IMR-90 (cell line): ENCODE measurements at regions not wholly inside any gene's neighbourhood (a gene's known extent, or its start where the extent isn't known, plus 50 kb on each side); places are given as distances from the start of the nearest gene placed in this dataset.

Source experiments
- ATAC-seq: fragments of 200-7000 bp; cut with Tn5 transposase; 2 replicates; pipeline ENCODE4 v1.9.1; 2020; ENCODE audit warnings: low read depth, mild to moderate bottlenecking, moderate library complexity
- BruUV-seq: library from RNA; stranded (reverse); fragments of 400-500 nt; replicated peaks from 2 replicates; lab custom pipeline; 2021; lab: Mats Ljungman, UMichigan
- CTCF ChIA-PET: fragments of 300-600 bp; formaldehyde crosslinking; extraction: SDS; loops from one replicate; lab custom pipeline; 2021; ENCODE audit warnings: antibody characterized with exemption; lab: Yijun Ruan, JAX
- POLR2A ChIA-PET: fragments of 300-600 bp; sonication (Branson Sonifier 250); formaldehyde crosslinking; loops from one replicate; lab custom pipeline; 2022; ENCODE audit warnings: antibody characterized with exemption; ENCODE audit not compliant: unreplicated experiment; lab: Charles Lee
- DNase-seq: peaks from one replicate; pipeline ENCODE4 v3.0.0; 2013
- H2AFZ ChIP-seq: replicated peaks from 2 replicates; pipeline ENCODE3; 2013; ENCODE audit warnings: low read length, mild to moderate bottlenecking; ENCODE audit not compliant: poor library complexity
- H2AK5ac ChIP-seq: 2 replicates; pipeline ENCODE4 v1.6.1; 2013; ENCODE audit warnings: low read depth, low read length, inconsistent platforms
- H2AK9ac ChIP-seq: replicated peaks from 2 replicates; pipeline ENCODE3; 2013; ENCODE audit warnings: mild to moderate bottlenecking, low read depth, low read length, moderate library complexity; ENCODE audit not compliant: poor library complexity
- H2BK120ac ChIP-seq: 2 replicates; pipeline ENCODE4 v1.6.1; 2013; ENCODE audit warnings: low read depth, low read length, inconsistent platforms
- H2BK15ac ChIP-seq: 3 replicates; pipeline ENCODE4 v1.6.1; 2013; ENCODE audit warnings: low read depth, low read length, inconsistent platforms
- H2BK20ac ChIP-seq: 2 replicates; pipeline ENCODE4 v1.6.1; 2013; ENCODE audit warnings: low read depth, mild to moderate bottlenecking, inconsistent platforms, low read length, moderate library complexity
- H2BK5ac ChIP-seq: 2 replicates; pipeline ENCODE4 v1.6.1; 2013; ENCODE audit warnings: mild to moderate bottlenecking, low read depth, low read length, inconsistent platforms; ENCODE audit not compliant: poor library complexity, severe bottlenecking
- H3K14ac ChIP-seq: replicated peaks from 2 replicates; pipeline ENCODE4 v1.6.1; 2013; ENCODE audit warnings: low read depth, low read length, inconsistent platforms
- H3K18ac ChIP-seq: 2 replicates; pipeline ENCODE4 v1.6.1; 2013; ENCODE audit warnings: low read depth, low read length, control low read depth
- H3K23ac ChIP-seq: 2 replicates; pipeline ENCODE4 v1.6.1; 2013; ENCODE audit warnings: low read depth, low read length, inconsistent platforms
- H3K27ac ChIP-seq: 2 replicates; pipeline ENCODE4 v1.5.1; 2013; ENCODE audit warnings: mild to moderate bottlenecking, control low read depth, low read length; ENCODE audit not compliant: insufficient read depth
- H3K27me3 ChIP-seq: 2 replicates; pipeline ENCODE4 v1.6.1; 2013; ENCODE audit warnings: low read length; ENCODE audit not compliant: control insufficient read depth, insufficient read depth
- H3K36me3 ChIP-seq: 2 replicates; pipeline ENCODE4 v1.6.1; 2013; ENCODE audit warnings: low read length, mixed read lengths; ENCODE audit not compliant: control insufficient read depth, insufficient read depth
- H3K4ac ChIP-seq: 2 replicates; pipeline ENCODE4 v1.6.1; 2013; ENCODE audit warnings: low read depth, low read length, inconsistent platforms
- H3K4me1 ChIP-seq: 2 replicates; pipeline ENCODE4 v1.6.1; 2013; ENCODE audit warnings: low read length, mixed read lengths; ENCODE audit not compliant: control insufficient read depth, insufficient read depth
- H3K4me2 ChIP-seq: 2 replicates; pipeline ENCODE4 v1.6.1; 2013; ENCODE audit warnings: low read depth, mild to moderate bottlenecking, control low read depth, low read length, moderate library complexity
- H3K4me3 ChIP-seq: 2 replicates; pipeline ENCODE4 v1.5.1; 2013; ENCODE audit warnings: low read depth, mild to moderate bottlenecking, control low read depth, low read length, moderate library complexity; ENCODE audit not compliant: insufficient read depth
- H3K56ac ChIP-seq: 2 replicates; pipeline ENCODE4 v1.6.1; 2013; ENCODE audit warnings: low read length, inconsistent platforms; ENCODE audit not compliant: insufficient read depth; ENCODE audit errors: extremely low read depth
- H3K79me1 ChIP-seq, 2 experiments: 2 replicates each; pipeline ENCODE4 v1.6.1; 2013; ENCODE audit warnings: low read length in 2 of 2, inconsistent platforms in 1 of 2, low read depth in 1 of 2
- H3K9ac ChIP-seq: 2 replicates; pipeline ENCODE4 v1.6.1; 2013; ENCODE audit warnings: low read depth, low read length, control low read depth
- H3K9me1 ChIP-seq: 2 replicates; pipeline ENCODE4 v1.6.1; 2013; ENCODE audit warnings: low read length, inconsistent platforms; ENCODE audit not compliant: insufficient read depth
- H3K9me3 ChIP-seq: 2 replicates; pipeline ENCODE4 v1.6.1; 2013; ENCODE audit warnings: low read length; ENCODE audit not compliant: control insufficient read depth, insufficient read depth
- H4K20me1 ChIP-seq: 2 replicates; pipeline ENCODE4 v1.6.1; 2013; ENCODE audit warnings: low read length, inconsistent platforms; ENCODE audit not compliant: insufficient read depth
- H4K5ac ChIP-seq: 2 replicates; pipeline ENCODE4 v1.6.1; 2013; ENCODE audit warnings: mild to moderate bottlenecking, low read depth, low read length, control low read depth
- H4K8ac ChIP-seq, 2 experiments: 2 replicates each; pipeline ENCODE4 v1.6.1; 2013; ENCODE audit warnings: low read depth in 2 of 2, low read length in 2 of 2, control low read depth in 1 of 2, inconsistent platforms in 1 of 2
- H4K91ac ChIP-seq: 2 replicates; pipeline ENCODE4 v1.6.1; 2013; ENCODE audit warnings: low read depth, low read length, inconsistent platforms; ENCODE audit not compliant: insufficient read depth
- CTCF ChIP-seq: conservative IDR thresholded peaks from 2 replicates; pipeline ENCODE4 v1.5.1; 2012; ENCODE audit warnings: mild to moderate bottlenecking, low read depth, low read length, improper control_type of control experiment
- ELK1 ChIP-seq: fragments of 150-350 bp; IDR thresholded peaks from 2 replicates; pipeline ENCODE4 v1.6.1; 2016; ENCODE audit warnings: low read depth, mild to moderate bottlenecking, low read length, moderate library complexity, borderline replicate concordance
- MAZ ChIP-seq: IDR thresholded peaks from 2 replicates; pipeline ENCODE4 v1.6.1; 2012; ENCODE audit warnings: low read depth, mild to moderate bottlenecking, low read length, improper control_type of control experiment, moderate library complexity, borderline replicate concordance
- RCOR1 ChIP-seq: IDR thresholded peaks from 2 replicates; pipeline ENCODE4 v1.6.1; 2012; ENCODE audit warnings: mild to moderate bottlenecking, low read length, improper control_type of control experiment; ENCODE audit not compliant: insufficient replicate concordance
- RFX5 ChIP-seq: IDR thresholded peaks from 2 replicates; pipeline ENCODE4 v1.8.0; 2012; ENCODE audit warnings: low read depth, mild to moderate bottlenecking, low read length, moderate library complexity
- WGBS, 2 experiments: methylation state at CpG; one replicate each; pipeline versions ENCODE4 v1.1.5 to v1.1.7; 2013; ENCODE audit warnings: missing lambda C conversion rate in 2 of 2; ENCODE audit not compliant: insufficient read length in 1 of 2; ENCODE audit errors: extremely low coverage in 2 of 2; 5-methylcytosine and 5-hydroxymethylcytosine counted together
- dilution Hi-C: fragments of 300-500 bp; cut with HindIII; formaldehyde crosslinking; loops from one replicate; pipeline ENCODE4 v1.14.3; 2018; ENCODE audit warnings: low sequenced_read_pairs; ENCODE audit not compliant: unreplicated experiment
- in situ Hi-C: fragments of 300-500 bp; cut with MboI; formaldehyde crosslinking; loops from 3 replicates; pipeline ENCODE4 v1.14.3; 2019; ENCODE audit warnings: low sequenced_read_pairs, inconsistent platforms, mixed read lengths
- intact Hi-C: fragments of 100-400 bp; cut with micrococcal nuclease; formaldehyde crosslinking; loops from 2 replicates; pipeline ENCODE4 v1.10.0; 2022

DNA sequence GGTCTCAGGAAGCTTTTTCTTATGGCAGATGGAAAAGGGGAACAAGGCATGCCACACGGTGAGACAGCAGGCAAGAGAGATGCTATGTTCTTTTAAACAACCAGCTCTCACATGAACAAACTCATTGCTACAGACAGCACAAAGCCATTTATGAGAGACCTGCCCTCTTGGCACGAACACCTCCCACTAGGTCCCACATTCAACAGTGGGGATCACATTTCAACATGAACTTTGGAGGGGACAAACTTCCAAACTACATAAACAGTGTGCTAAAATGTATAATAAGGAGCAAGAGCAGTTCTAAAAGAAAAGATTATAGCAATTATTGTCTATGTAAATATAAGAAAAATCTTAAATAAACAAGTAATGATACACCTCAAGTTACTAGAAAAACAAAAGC, 391.8 kb upstream of the CPXCR1 start:
- no peak overlapping the region for H3K4me2 ChIP-seq
- H3K36me3 ChIP-seq, result no peaks in the 10 kb centered on the region
- no peak overlapping the region for H2BK20ac ChIP-seq
- H3K18ac ChIP-seq, result no peak overlapping the region
- no peak overlapping the region for H2BK5ac ChIP-seq
- H2BK120ac ChIP-seq, result no peak overlapping the region
- no peaks in the 10 kb centered on the region for H4K20me1 ChIP-seq
- no peaks in the 10 kb centered on the region for H3K79me1 ChIP-seq
- H2AFZ ChIP-seq, result no peak overlapping the region
- no peak for DNase-seq
- no peak overlapping the region for H3K23ac ChIP-seq
- no peaks in the 10 kb centered on the region for H3K9me3 ChIP-seq
- H3K27me3 ChIP-seq, result no peaks in the 10 kb centered on the region
- H4K91ac ChIP-seq, result no peak overlapping the region
- intact Hi-C loops (no loop called here), dilution Hi-C loops (no loop called here), in situ Hi-C loops (no loop called here)
- ChIA-PET CTCF (no interaction called here), POLR2A (no interaction called here)
- H3K56ac ChIP-seq, result no peak overlapping the region
- H3K27ac ChIP-seq, result no peak overlapping the region
- H4K8ac ChIP-seq, result no peak overlapping the region
- no CpG with 5 or more reads among the region's 2 CpGs for WGBS, 2 experiments
- no peak overlapping the region for H4K5ac ChIP-seq
- H3K14ac ChIP-seq, result no peak overlapping the region
- no peak overlapping the region for H3K4me3 ChIP-seq
- BruUV-seq, result no TSS peak
- H2AK9ac ChIP-seq, result no peak overlapping the region
- H3K4me1 ChIP-seq, result no peaks in the 10 kb centered on the region
- no peak for ATAC-seq
- no peaks in the 10 kb centered on the region for H3K9me1 ChIP-seq
- no peak overlapping the region for H2AK5ac ChIP-seq
- H2BK15ac ChIP-seq, result no peak overlapping the region
- no peak overlapping the region for H3K4ac ChIP-seq
- no peak for TF ChIP-seq CTCF
- TF ChIP-seq RFX5, result no peak
- no peak for TF ChIP-seq ELK1
- TF ChIP-seq RCOR1, result no peak
- no peak for TF ChIP-seq MAZ
- no peak overlapping the region for H3K9ac ChIP-seq
